Sciatic nerve (tissue), 2 donors: ENCODE measurements at regions not wholly inside any gene's neighbourhood (a gene's known extent, or its start where the extent isn't known, plus 50 kb on each side); places are given as distances from the start of the nearest gene placed in this dataset.
A peak's percentile ranks its signal among the peaks of the same experiment; 100 is the strongest.

Experiments
- ATAC-seq: fragments of 200-7000 bp; cut with Tn5 transposase; one replicate; pipeline ENCODE4 v1.9.1; 2020; ENCODE audit warnings: mild to moderate bottlenecking, moderate library complexity
- DNase-seq: peaks from one replicate; pipeline ENCODE4 v3.0.0-alpha.2; 2020; ENCODE audit warnings: low spot score
- intact Hi-C: fragments of 100-400 bp; cut with DNase I; formaldehyde crosslinking; loops from one replicate; pipeline ENCODE4 v1.14.2; 2022
- donor health status: DM: no; HTN: no; CAD: no.
- donor health status: DM: no; HTN: no; CAD: no.

- intact Hi-C loops = no loop called here
- DNase-seq = no peak
- ATAC-seq = no peak
Observed at GRCh38 chr5:171577042-171577758, 157.8 kb downstream of the FGF18 start.

DNA sequence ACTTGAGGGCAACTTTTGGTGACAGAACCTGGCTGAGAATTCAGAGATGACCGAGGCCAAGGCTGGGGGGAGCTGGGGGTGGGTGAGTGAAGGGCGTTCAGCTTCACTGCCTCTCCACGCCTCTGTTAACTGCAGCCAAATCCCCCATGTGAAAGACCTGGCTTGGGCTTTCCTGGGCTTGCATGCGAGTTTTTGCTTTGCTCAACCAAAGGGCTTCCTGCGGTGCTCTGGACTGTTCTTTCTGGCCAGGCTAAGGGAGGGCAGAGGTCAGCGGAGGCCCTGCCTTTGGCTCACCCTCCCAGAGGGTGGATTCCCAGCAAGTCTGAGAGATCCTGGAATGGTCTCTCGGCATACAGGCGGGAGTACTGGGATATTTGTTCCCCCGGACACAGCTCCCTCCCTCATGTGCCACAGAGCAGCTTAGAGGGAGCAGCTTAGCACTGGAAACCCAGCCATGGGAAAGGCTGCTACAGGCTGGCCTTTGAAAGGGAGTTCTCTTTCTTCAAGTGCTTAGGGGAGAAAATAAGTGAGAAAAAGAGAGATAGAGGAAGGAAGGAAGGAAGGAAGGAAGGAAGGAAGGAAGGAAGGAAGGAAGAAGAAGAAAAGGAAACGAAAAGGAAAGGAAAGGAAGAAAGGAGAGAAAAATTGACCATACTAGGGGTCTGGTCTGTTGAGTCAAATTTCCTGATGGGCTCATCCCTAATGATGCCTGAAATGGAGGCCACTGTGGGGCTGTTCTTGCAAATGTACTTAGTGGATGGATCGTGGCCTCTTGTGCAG lies 158.8 kb downstream of the FGF18 start:
- peak; percentile 88 for ATAC-seq
- intact Hi-C loops = no loop called here
- DNase-seq = peak; percentile 77

GRCh38 chr5:171578829-171579491 lies 159.5 kb downstream of the FGF18 start:
- ATAC-seq = peak; percentile 85
- peak; percentile 77 for DNase-seq
- intact Hi-C loops = no loop called here

GRCh38 chr5:171579976-171580411 lies 160.5 kb downstream of the FGF18 start:
- intact Hi-C loops = no loop called here
- ATAC-seq = peak; percentile 37
- DNase-seq = no peak

- ATAC-seq (no peak), DNase-seq (no peak)
- intact Hi-C loops = no loop called here
Observed at GRCh38 chr5:171580502-171581265, 161.2 kb downstream of the FGF18 start.

DNA sequence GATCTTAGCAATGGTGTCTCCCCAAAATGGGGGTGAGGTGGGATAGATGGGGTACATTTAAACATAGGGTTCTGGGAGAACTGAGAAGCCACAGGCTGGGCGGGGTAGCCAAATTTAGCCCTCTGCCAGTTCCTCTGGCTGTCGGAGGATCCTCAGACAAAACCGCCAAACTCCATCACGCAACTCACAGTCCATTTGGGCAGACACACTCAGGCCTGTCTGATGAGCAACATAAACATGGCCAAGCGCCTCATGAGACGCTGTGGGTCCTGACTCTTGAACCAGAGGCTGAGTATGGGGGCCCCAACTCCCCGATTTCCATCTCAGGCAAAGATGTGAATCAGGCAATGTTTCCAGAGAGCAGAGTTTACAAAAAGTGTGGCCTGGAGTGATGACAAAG lies 162.3 kb downstream of the FGF18 start:
- DNase-seq = no peak
- no peak for ATAC-seq
- intact Hi-C loops = no loop called here

GRCh38 chr5:171582849-171583248 lies 163.4 kb downstream of the FGF18 start:
- DNase-seq = no peak
- intact Hi-C loops = no loop called here
- ATAC-seq = no peak

DNA sequence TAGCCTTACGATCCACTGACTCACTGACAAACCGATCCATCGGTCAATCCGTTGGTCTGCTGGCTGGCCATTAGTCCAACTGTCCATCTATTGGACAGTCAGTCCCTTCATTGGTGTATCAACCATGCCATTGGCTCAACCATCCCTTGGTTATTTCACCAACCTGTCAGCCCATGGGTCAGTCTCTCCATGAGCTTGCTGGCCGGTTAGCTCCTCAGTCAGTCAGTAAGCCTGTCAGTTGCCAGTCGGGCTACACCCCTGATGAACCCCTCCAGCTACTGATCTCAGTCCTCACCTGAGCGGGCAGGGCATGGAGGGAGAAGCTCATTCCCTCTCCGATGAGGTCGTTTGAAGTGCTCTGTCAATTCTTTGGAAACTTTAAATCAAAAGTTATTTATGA lies 166.5 kb downstream of the FGF18 start:
- intact Hi-C loops = no loop called here
- ATAC-seq = no peak
- no peak for DNase-seq

GRCh38 chr5:171586436-171586835 lies 167.0 kb downstream of the FGF18 start:
- intact Hi-C loops = no loop called here
- ATAC-seq (no peak), DNase-seq (no peak)

- DNase-seq = no peak
Observed at GRCh38 chr5:171588046-171588445, 168.6 kb downstream of the FGF18 start.

DNA sequence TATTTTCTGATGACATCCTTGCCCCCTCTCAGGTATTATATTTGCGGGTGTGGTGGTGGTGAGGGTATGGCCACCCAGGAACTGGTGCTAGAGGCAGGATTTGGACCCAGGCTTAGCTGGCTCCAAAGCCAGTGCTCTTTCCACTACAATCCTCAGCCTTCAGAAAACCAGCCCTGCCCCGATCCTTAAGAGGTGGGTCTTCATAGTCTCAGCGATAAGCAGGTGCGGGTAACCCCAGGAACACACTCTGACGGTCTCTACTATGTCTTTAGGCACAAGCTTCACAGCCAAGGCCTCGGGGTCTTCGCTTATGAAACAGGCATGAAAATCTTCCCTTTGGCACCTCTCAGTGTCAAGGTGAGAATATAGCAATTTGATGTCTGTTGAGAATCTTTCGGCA lies 169.3 kb downstream of the FGF18 start:
- intact Hi-C loops = no loop called here
- DNase-seq (no peak), ATAC-seq (no peak)

More at GRCh38 chr5:171588046-171588445, 168.6 kb downstream of the FGF18 start:
- intact Hi-C loops = no loop called here
- ATAC-seq = no peak

- DNase-seq = no peak
- no peak for ATAC-seq
- intact Hi-C loops = no loop called here
Observed at GRCh38 chr5:171589461-171589860, 170.0 kb downstream of the FGF18 start.

GRCh38 chr5:171592076-171592475 lies 172.6 kb downstream of the FGF18 start:
- DNase-seq = no peak
- intact Hi-C loops = no loop called here
- no peak for ATAC-seq

GRCh38 chr5:171592736-171593135 lies 173.3 kb downstream of the FGF18 start:
- intact Hi-C loops = no loop called here
- ATAC-seq (no peak), DNase-seq (no peak)

GRCh38 chr5:171593401-171593800 lies 174.0 kb downstream of the FGF18 start:
- DNase-seq (no peak), ATAC-seq (no peak)
- intact Hi-C loops = no loop called here

- no peak for DNase-seq
- no peak for ATAC-seq
- intact Hi-C loops = no loop called here
Observed at GRCh38 chr5:171593976-171594375, 174.5 kb downstream of the FGF18 start.

DNA sequence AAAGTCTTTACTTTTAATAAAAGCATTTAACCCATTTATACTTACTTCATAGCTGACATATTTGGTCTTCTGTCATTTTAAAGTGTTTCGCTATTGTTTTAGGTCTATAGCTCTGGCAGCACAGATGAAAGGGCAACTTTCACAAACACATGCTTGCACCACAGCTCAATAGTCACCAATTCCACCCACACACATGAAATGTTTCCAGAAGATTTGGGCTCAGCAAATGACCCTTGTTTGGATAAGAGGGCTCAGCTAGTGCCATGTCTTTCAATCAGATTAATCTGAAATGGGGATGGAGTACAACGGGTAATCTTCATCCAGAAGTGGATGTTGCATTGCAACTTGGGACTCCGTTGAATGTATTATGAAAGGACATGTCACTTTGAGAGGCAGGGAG lies 176.0 kb downstream of the FGF18 start:
- ATAC-seq (no peak), DNase-seq (no peak)
- intact Hi-C loops = no loop called here

DNA sequence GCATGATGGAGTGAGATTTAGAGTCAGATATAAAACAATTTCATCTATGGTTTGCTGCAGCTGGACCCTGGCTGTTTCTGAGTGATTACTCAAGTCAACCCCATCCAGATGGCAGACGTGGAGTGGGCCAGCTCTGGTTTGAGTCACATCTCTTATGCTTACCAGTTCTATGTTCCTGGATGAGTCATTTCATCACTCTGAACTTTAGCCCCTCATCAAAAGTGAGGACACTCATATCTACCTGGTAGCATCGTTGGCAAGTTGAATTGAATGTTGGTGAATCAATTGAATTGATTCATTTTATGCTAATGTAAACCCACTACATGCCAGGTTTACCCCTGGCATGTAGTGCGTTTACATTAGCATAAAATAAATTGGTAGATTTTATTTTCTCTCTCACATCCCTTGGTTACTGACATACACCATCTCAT lies 176.4 kb downstream of the FGF18 start:
- no peak for DNase-seq
- no peak for ATAC-seq
- intact Hi-C loops = no loop called here

GRCh38 chr5:171596391-171596878 lies 177.0 kb downstream of the FGF18 start:
- DNase-seq (no peak), ATAC-seq (peak; percentile 84)
- intact Hi-C loops = no loop called here
